Activated T-cell treated with anti-CD3 and anti-CD28 coated beads, Interleukin-2, amount 50 U/mL, for 4 hours (primary cell): ENCODE measurements at regions not wholly inside any gene's neighbourhood (a gene's known extent, or its start where the extent isn't known, plus 50 kb on each side); places are given as distances from the start of the nearest gene placed in this dataset.

Experiments used
- ATAC-seq, 2 donors: fragments of 200-7000 bp; cut with Tn5 transposase; one replicate each; pipeline ENCODE4 v1.10.0; 2021
- DNase-seq: peaks from one replicate; pipeline ENCODE4 v3.0.0-alpha.2; 2020
- H3K27me3 Mint-ChIP-seq: one replicate; pipeline ENCODE4 v1.8.0; 2021; ENCODE audit warnings: low read depth, mixed read lengths
- H3K36me3 Mint-ChIP-seq: one replicate; pipeline ENCODE4 v1.8.0; 2022; ENCODE audit warnings: mixed read lengths; ENCODE audit not compliant: insufficient read depth
- H3K4me1 Mint-ChIP-seq: one replicate; pipeline ENCODE4 v1.8.0; 2021; ENCODE audit warnings: low read depth, mixed read lengths
- H3K4me3 Mint-ChIP-seq: one replicate; pipeline ENCODE4 v1.8.0; 2021; ENCODE audit warnings: mild to moderate bottlenecking, moderate library complexity, mixed read lengths
- H3K9me3 Mint-ChIP-seq: one replicate; pipeline ENCODE4 v1.8.0; 2021; ENCODE audit warnings: mixed read lengths

DNA sequence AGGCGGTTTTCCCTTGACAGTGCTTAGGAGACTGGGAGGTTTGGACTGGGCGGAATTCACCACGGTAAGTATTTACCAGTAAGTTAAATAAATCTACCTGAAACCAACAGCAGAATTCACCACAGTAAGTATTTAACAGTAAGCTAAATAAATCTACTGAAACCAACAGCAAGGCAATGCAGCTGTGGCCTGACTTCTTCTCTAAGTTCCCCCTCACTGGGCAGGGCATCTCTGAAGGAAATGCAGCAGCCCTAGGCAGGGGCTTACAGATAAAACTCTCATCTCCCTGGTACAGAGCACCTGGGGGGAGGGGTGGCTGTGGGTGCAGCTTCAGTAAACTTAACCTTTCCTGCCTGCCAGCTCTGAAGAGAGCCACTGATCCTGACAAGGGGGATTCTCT lies 432.5 kb upstream of the LRRTM1 start:
- no peak for ATAC-seq
- DNase-seq, result no peak
- no peaks in the 10 kb centered on the region for H3K27me3 Mint-ChIP-seq
- peaks cover 28% of the 10 kb centered on the region for H3K9me3 Mint-ChIP-seq
- no peaks in the 10 kb centered on the region for H3K4me1 Mint-ChIP-seq
- H3K36me3 Mint-ChIP-seq, result no peaks in the 10 kb centered on the region
- H3K4me3 Mint-ChIP-seq, result no peak overlapping the region

DNA sequence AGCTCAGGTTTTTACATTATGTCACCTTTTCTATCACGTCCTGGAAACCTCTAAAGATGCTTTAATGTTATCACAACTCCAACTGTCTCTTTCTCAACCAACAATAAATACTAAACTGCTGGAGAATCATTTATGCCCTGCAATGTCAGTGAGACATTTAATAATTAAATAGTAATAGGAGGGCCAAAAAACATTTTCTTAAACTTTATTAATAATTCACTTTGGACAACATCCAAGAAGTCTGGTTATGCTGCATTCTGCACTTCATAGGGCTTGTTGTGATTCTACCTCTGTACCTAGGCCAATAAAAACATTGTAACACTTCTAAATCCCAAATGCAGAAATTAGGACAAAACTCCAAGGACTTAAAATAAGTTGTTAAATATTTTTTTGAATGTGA lies 420.4 kb upstream of the LRRTM1 start:
- no peaks in the 10 kb centered on the region for H3K27me3 Mint-ChIP-seq
- H3K4me3 Mint-ChIP-seq, result no peak overlapping the region
- no peaks in the 10 kb centered on the region for H3K4me1 Mint-ChIP-seq
- DNase-seq, result no peak
- H3K9me3 Mint-ChIP-seq, result peaks cover 19% of the 10 kb centered on the region
- H3K36me3 Mint-ChIP-seq, result no peaks in the 10 kb centered on the region
- ATAC-seq, result no peak

DNA sequence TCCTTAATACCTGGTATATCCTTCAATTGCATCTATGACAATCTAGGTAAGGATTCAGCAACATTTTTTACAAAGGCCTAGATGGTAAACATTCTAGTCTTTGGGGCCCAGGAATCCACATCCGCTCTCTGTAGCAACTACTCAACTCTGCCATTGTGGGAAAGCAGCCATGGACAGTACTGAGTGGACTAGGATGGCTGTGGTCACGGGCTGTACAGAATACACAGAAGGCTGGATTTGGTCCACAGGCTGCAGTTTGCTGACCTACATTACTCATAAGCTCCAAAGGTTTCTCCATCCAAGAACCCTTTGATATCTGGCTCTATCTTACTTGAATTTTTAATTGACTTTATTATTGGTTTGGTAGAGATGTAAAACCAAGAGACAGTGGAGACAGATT lies 418.3 kb upstream of the LRRTM1 start:
- H3K27me3 Mint-ChIP-seq, result no peaks in the 10 kb centered on the region
- H3K4me3 Mint-ChIP-seq, result no peak overlapping the region
- H3K9me3 Mint-ChIP-seq, result peaks cover 17% of the 10 kb centered on the region
- DNase-seq, result no peak
- no peaks in the 10 kb centered on the region for H3K4me1 Mint-ChIP-seq
- H3K36me3 Mint-ChIP-seq, result no peaks in the 10 kb centered on the region
- ATAC-seq, result no peak

DNA sequence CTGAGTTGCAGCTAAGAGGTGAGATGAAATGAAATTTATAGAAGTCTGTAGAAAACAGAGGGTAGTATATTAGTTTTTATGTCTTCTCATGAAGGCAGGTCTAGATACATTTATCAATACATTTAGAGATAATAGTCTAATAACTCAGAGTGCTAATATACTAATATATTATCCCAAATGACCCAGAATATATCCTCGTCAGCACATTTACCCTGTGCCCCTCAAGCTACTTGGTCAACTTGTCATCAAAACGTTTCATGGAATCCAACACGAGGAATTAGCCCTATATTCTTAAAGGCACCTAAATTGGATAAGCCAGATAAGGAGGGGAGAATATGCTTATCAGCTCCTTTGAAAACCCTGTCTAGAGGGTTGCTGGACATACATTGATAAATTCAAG lies 415.1 kb upstream of the LRRTM1 start:
- no peak for DNase-seq
- Mint-ChIP-seq H3K4me3 (no peak overlapping the region), H3K4me1 (no peaks in the 10 kb centered on the region), H3K36me3 (no peaks in the 10 kb centered on the region), H3K27me3 (no peaks in the 10 kb centered on the region), H3K9me3 (peaks cover 18% of the 10 kb centered on the region)
- ATAC-seq, result no peak

DNA sequence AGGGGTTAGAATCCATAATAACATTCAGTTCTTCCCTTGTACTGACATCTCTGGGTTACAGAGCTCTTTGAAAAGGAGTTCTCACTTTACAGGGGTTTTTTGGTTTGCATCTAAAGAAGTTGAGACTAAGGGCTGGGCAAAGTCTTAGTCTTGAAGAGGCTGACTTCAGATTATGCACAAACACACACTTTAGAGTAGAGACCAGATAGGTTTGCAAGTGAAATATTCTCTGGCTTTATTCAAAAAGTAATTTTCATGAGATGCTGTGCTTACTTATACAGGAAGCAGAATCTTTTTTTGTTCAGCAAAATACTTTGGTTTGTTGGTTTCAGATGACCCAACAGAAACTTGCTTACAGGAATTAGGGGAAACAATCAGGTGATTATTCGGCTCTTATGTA lies 410.9 kb upstream of the LRRTM1 start:
- Mint-ChIP-seq H3K36me3 (no peaks in the 10 kb centered on the region), H3K9me3 (peaks cover 19% of the 10 kb centered on the region), H3K4me1 (no peaks in the 10 kb centered on the region), H3K4me3 (no peak overlapping the region), H3K27me3 (no peaks in the 10 kb centered on the region)
- ATAC-seq (no peak), DNase-seq (no peak)

DNA sequence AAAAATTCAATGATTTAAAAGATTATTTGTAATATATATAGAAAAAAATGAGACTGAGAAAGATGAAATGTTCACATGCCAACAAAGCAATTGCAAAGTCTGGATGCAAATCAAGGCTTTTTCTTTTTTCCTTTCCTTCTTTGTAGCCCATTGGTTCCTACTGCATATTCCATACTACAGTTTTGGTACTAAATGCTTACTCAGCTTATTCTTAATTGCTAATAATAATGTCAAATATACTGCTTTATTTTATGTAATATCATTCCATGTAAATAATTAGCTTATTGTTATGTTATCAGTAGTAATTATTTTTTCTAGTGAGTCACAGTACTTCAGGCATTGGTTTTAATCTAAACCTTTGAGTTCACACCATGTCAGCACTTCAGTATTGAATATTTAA lies 407.4 kb upstream of the LRRTM1 start:
- DNase-seq, result no peak
- H3K4me3 Mint-ChIP-seq, result no peak overlapping the region
- no peaks in the 10 kb centered on the region for H3K27me3 Mint-ChIP-seq
- no peak for ATAC-seq
- H3K36me3 Mint-ChIP-seq, result no peaks in the 10 kb centered on the region
- H3K9me3 Mint-ChIP-seq, result peaks cover 15% of the 10 kb centered on the region
- no peaks in the 10 kb centered on the region for H3K4me1 Mint-ChIP-seq

DNA sequence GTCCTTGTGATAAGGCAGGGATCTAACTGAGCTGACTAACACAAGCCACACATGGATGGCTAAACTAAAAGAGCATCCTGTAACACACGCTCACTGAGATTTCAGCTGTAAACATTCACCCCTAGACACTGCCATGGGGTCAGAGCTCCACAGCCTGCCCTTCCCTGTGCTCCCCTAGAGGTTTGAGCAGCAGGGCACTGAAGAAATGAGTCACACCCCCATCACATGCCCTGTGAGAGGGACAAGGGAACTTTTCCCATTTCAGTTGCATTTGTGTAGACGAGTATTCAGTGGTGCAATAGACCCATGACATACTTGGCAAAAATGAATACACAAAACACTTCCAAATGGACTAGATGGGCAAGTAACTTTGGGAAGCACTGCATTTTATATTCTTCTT lies 402.4 kb upstream of the LRRTM1 start:
- H3K9me3 Mint-ChIP-seq, result peaks cover 11% of the 10 kb centered on the region
- ATAC-seq (no peak), DNase-seq (no peak)
- no peak overlapping the region for H3K4me3 Mint-ChIP-seq
- H3K27me3 Mint-ChIP-seq, result no peaks in the 10 kb centered on the region
- H3K36me3 Mint-ChIP-seq, result no peaks in the 10 kb centered on the region
- H3K4me1 Mint-ChIP-seq, result no peaks in the 10 kb centered on the region

DNA sequence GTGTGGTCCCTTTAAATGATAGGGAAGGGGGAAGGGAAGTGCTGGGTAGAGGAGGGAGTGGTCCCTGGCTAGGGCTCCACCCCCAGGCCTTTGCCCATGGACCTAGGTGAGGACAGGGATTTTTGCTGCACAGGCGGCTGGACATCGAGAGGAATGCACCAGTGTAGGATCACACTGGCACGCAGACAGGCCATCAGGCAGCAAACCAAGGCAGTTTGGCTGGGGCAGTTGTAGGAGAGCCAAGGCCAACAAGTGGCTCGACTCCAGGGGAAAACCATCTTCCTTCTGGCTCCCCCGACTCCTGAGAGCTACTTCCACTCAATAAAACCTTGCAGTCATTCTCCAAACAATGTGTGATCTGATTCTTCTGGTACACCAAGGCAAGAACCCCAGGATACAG lies 402.0 kb upstream of the LRRTM1 start:
- no peaks in the 10 kb centered on the region for H3K36me3 Mint-ChIP-seq
- H3K27me3 Mint-ChIP-seq, result no peaks in the 10 kb centered on the region
- peaks cover 14% of the 10 kb centered on the region for H3K9me3 Mint-ChIP-seq

DNA sequence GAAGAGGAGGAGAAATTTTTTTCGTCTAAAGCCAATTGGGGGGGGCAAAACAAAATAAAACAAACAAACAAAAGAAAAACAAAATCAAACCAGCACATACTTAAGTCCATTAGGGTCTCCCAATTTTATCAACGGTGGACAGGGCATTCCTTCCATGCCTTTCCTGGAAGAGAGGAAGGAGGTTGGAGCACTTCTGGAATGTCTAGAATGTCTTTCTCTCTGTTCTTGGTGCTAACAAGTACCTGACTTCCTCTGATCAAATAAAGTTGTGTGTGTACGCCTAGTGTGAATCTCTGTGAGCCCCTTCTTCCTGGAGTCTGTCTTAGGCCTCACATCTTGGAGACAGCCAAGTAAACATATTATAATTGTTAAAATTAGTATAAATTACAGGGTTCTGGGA lies 399.0 kb upstream of the LRRTM1 start:
- no peaks in the 10 kb centered on the region for H3K4me1 Mint-ChIP-seq
- DNase-seq (no peak), ATAC-seq (no peak)
- no peak overlapping the region for H3K4me3 Mint-ChIP-seq
- no peaks in the 10 kb centered on the region for H3K27me3 Mint-ChIP-seq
- peaks cover 15% of the 10 kb centered on the region for H3K9me3 Mint-ChIP-seq
- H3K36me3 Mint-ChIP-seq, result no peaks in the 10 kb centered on the region

More for the DNA sequence above, 402.0 kb upstream of the LRRTM1 start:
- no peak for ATAC-seq
- DNase-seq, result no peak
- H3K4me3 Mint-ChIP-seq, result no peak overlapping the region
- no peaks in the 10 kb centered on the region for H3K4me1 Mint-ChIP-seq

DNA sequence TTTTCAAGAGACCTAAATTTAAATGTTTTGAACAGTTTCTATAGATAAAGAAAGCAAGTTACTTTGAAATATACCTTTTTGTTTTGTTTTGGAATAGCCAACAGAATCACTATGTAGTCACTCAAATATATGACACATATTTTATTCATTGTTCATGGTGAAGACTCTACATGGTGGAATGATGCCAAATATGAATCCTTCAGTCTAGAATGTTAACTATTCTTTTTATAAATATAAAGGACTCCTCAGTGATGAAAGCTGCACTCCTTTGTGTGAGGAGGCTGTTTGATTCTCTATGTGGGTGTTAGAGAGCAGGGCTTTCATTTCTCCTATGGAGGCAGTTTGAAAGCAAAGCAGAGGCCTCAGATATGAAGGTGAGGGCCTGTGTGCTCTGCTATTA lies 396.4 kb upstream of the LRRTM1 start:
- no peak overlapping the region for H3K4me3 Mint-ChIP-seq
- H3K27me3 Mint-ChIP-seq, result no peaks in the 10 kb centered on the region
- ATAC-seq (no peak), DNase-seq (no peak)
- H3K4me1 Mint-ChIP-seq, result no peaks in the 10 kb centered on the region
- H3K36me3 Mint-ChIP-seq, result no peaks in the 10 kb centered on the region
- peaks cover 9% of the 10 kb centered on the region for H3K9me3 Mint-ChIP-seq
